Skin epidermis (tissue), 12 donors: ENCODE measurements at regions not wholly inside any gene's neighbourhood (a gene's known extent, or its start where the extent isn't known, plus 50 kb on each side); places are given as distances from the start of the nearest gene placed in this dataset.

Experiments used
- H3K27ac ChIP-seq, 21 experiments: fragments of 200-600 bp; sonication (generic) in 11 of 21; one replicate each; pipeline ENCODE4 v1.5.0; 2020; ENCODE audit warnings: mild to moderate bottlenecking in 3 of 21, inconsistent platforms in 2 of 21, moderate library complexity in 2 of 21
- H3K4me3 ChIP-seq, 7 experiments: fragments of 200-600 bp; sonication (generic) in 2 of 7; one replicate each; pipeline ENCODE4 v1.5.0; 2020; ENCODE audit warnings: inconsistent platforms in 2 of 7, mild to moderate bottlenecking in 2 of 7, moderate library complexity in 1 of 7

- no peak overlapping the region for H3K27ac ChIP-seq
- no peak overlapping the region for H3K4me3 ChIP-seq
Observed at GRCh38 chr21:18460979-18461378, 57.4 kb upstream of the TMPRSS15 start.

- H3K27ac ChIP-seq = no peak overlapping the region
Observed at GRCh38 chr21:18461743-18462142, 58.2 kb upstream of the TMPRSS15 start.

GRCh38 chr21:18467715-18468114 is 64.1 kb upstream of the TMPRSS15 start:
- Histone ChIP-seq H3K27ac (no peak overlapping the region), H3K4me3 (no peak overlapping the region)

More at GRCh38 chr21:18461743-18462142, 58.2 kb upstream of the TMPRSS15 start:
- H3K4me3 ChIP-seq = no peak overlapping the region

DNA sequence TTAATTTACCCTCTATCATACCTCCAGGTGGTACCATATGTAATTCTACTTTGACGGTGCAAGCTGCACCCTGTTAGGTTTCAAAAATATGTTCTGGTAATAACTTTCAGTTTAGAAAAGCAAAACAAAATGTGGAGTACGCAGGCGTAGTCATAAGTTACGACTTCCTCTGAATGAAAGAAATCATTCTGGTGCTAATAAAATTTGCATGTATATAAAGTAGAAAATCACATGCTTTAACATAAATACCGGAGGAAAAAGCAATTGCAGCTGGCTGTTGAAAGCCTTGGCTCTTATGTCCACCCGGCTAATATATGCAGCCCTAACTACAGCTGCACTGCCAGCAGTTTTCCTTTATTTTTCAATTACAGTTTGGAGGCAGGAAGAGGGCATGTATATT is 65.2 kb upstream of the TMPRSS15 start:
- Histone ChIP-seq H3K4me3 (no peak overlapping the region), H3K27ac (no peak overlapping the region)

GRCh38 chr21:18476639-18477038 is 73.1 kb upstream of the TMPRSS15 start:
- Histone ChIP-seq H3K4me3 (no peak overlapping the region), H3K27ac (no peak overlapping the region)

GRCh38 chr21:18477043-18477442 is 73.5 kb upstream of the TMPRSS15 start:
- Histone ChIP-seq H3K4me3 (no peak overlapping the region), H3K27ac (no peak overlapping the region)

DNA sequence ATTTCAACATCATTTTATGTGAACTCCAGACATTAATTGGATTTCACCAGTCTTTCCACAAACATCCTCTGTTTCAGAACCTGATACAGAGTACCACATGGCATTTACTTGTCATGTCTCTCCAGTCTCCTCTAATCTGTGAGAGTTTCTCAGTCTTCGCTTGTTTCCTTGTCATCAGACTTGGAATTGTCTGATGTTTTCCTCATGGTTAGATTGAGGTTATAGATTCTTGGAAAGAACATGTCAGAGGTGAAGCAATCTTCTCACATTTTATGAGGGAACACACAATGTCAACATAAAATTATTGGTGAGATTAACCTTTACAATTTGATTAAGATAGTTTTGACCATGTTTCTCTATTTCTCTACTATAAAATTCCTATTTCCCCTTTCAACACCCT is 74.9 kb upstream of the TMPRSS15 start:
- H3K27ac ChIP-seq = no peak overlapping the region

DNA sequence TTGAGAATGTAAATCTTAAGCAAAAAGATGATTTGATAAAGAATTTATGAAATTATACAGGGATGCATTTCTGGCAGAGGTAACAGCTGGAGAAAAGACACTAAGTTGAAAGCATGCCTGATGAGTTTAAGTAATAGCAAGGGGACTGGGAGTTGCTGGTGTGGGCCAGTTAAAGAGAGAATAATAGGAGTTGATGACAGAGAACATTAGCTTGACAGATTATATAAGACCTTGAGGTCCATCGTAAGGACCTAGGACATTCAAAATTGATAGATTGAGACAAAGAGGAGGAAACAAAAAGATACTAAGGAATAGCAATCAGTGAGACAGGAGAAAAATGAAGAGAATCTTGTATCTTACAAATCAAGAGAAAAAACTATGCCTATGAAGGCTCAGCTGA is 84.7 kb upstream of the TMPRSS15 start:
- H3K4me3 ChIP-seq = no peak overlapping the region
- H3K27ac ChIP-seq = no peak overlapping the region

More for the DNA sequence above, 74.9 kb upstream of the TMPRSS15 start:
- H3K4me3 ChIP-seq = no peak overlapping the region

DNA sequence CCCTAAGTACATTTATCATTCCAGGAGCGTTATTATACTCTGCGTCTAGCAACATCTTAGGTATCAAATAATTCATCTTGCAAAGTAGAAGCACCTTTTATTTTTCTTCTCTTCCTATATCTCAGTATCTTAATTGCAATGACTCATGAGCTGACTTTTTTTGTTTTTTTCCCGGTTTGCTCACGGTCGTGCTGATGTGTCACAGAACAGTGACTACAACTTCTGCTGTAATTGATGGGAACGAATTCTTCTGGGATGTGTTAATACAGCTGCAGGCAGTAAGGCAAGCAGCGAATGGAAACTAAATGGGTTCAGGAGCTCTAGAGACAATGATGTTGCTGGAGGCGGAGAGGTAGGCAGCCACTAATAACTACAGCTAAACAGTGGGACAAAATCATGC is 89.8 kb upstream of the TMPRSS15 start:
- Histone ChIP-seq H3K4me3 (no peak overlapping the region), H3K27ac (no peak overlapping the region)

- Histone ChIP-seq H3K4me3 (no peak overlapping the region), H3K27ac (no peak overlapping the region)
Observed at GRCh38 chr21:18495523-18495922, 91.9 kb upstream of the TMPRSS15 start.

- H3K27ac ChIP-seq = no peak overlapping the region
- no peak overlapping the region for H3K4me3 ChIP-seq
Observed at GRCh38 chr21:18498431-18498830, 94.8 kb upstream of the TMPRSS15 start.

- Histone ChIP-seq H3K4me3 (no peak overlapping the region), H3K27ac (no peak overlapping the region)
Observed at GRCh38 chr21:18499761-18500376, 96.3 kb upstream of the TMPRSS15 start.

- no peak overlapping the region for H3K4me3 ChIP-seq
- no peak overlapping the region for H3K27ac ChIP-seq
Observed at GRCh38 chr21:18518054-18518481, 114.5 kb upstream of the TMPRSS15 start.

GRCh38 chr21:18521204-18521603 is 117.6 kb upstream of the TMPRSS15 start:
- Histone ChIP-seq H3K4me3 (no peak overlapping the region), H3K27ac (no peak overlapping the region)

- no peak overlapping the region for H3K27ac ChIP-seq
- H3K4me3 ChIP-seq = no peak overlapping the region
Observed at GRCh38 chr21:18522181-18522972, 118.8 kb upstream of the TMPRSS15 start.

GRCh38 chr21:18524097-18524880 is 120.7 kb upstream of the TMPRSS15 start:
- no peak overlapping the region for H3K4me3 ChIP-seq
- no peak overlapping the region for H3K27ac ChIP-seq

- Histone ChIP-seq H3K4me3 (no peak overlapping the region), H3K27ac (no peak overlapping the region)
Observed at GRCh38 chr21:18529254-18529653, 125.7 kb upstream of the TMPRSS15 start.

GRCh38 chr21:18542081-18542480 is 138.5 kb upstream of the TMPRSS15 start:
- Histone ChIP-seq H3K27ac (no peak overlapping the region), H3K4me3 (no peak overlapping the region)

DNA sequence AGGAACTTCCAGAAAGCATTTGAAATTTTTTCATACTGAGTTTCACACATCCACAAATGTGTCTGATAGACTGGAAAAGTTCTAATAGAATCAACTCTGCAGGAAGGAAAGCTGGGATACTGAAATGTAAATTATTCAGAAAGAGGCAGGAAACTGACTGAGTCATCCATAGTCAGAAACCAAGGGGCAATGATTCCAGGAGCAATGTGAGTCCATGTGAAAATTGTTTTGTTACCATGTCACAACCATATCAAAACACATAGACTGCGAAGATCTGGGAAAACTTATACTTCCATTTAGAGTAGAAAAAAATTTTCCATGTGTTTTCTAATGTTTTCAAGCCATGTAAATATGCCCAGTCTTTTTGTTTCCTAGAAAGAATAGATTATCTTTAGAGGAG is 142.3 kb upstream of the TMPRSS15 start:
- no peak overlapping the region for H3K27ac ChIP-seq
- H3K4me3 ChIP-seq = no peak overlapping the region

GRCh38 chr21:18547347-18547746 is 143.8 kb upstream of the TMPRSS15 start:
- no peak overlapping the region for H3K4me3 ChIP-seq
- no peak overlapping the region for H3K27ac ChIP-seq

- Histone ChIP-seq H3K4me3 (no peak overlapping the region), H3K27ac (no peak overlapping the region)
Observed at GRCh38 chr21:18548249-18548648, 144.7 kb upstream of the TMPRSS15 start.
